DMS 273 (cell line): ENCODE measurements at regions not wholly inside any gene's neighbourhood (a gene's known extent, or its start where the extent isn't known, plus 50 kb on each side); places are given as distances from the start of the nearest gene placed in this dataset.
"Not testable (repeated sequence)": the region's sequence is repeated elsewhere in the genome, so short reads cannot be mapped to it uniquely, and the experiment has no call there.

Experiments
- DNase-seq: peaks from one replicate; lab custom pipeline; 2025; ENCODE audit not compliant: unreplicated experiment; lab: John Stamatoyannopoulos, UW

- no peak for DNase-seq
Observed at GRCh38 chr13:86569119-86569518, 769.9 kb upstream of the SLITRK6 start.

- no peak for DNase-seq
Observed at GRCh38 chr13:86569974-86570373, 770.8 kb upstream of the SLITRK6 start.

GRCh38 chr13:86572115-86572514, 772.9 kb upstream of the SLITRK6 start:
- no peak for DNase-seq

- no peak for DNase-seq
Observed at GRCh38 chr13:86579662-86580061, 780.4 kb upstream of the SLITRK6 start.

- no peak for DNase-seq
Observed at GRCh38 chr13:86581706-86582105, 782.5 kb upstream of the SLITRK6 start.

- no peak for DNase-seq
Observed at GRCh38 chr13:86584301-86584700, 785.1 kb upstream of the SLITRK6 start.

- DNase-seq, result peak; percentile 0
Observed at GRCh38 chr13:86585835-86586234, 786.6 kb upstream of the SLITRK6 start.

- DNase-seq, result no peak
Observed at GRCh38 chr13:86591862-86592261, 792.6 kb upstream of the SLITRK6 start.

GRCh38 chr13:86601351-86601750, 802.1 kb upstream of the SLITRK6 start:
- no peak for DNase-seq

- no peak for DNase-seq
Observed at GRCh38 chr13:86606264-86606663, 807.0 kb upstream of the SLITRK6 start.

GRCh38 chr13:86608701-86609100, 809.5 kb upstream of the SLITRK6 start:
- DNase-seq, result no peak

GRCh38 chr13:86633346-86633745, 834.1 kb upstream of the SLITRK6 start:
- no peak for DNase-seq

- DNase-seq, result not testable (repeated sequence)
Observed at GRCh38 chr13:86651171-86651570, 852.0 kb upstream of the SLITRK6 start.

- no peak for DNase-seq
Observed at GRCh38 chr13:86653009-86653408, 853.8 kb upstream of the SLITRK6 start.

- DNase-seq, result no peak
Observed at GRCh38 chr13:86655561-86655960, 856.3 kb upstream of the SLITRK6 start.

- no peak for DNase-seq
Observed at GRCh38 chr13:86660090-86660489, 860.9 kb upstream of the SLITRK6 start.

GRCh38 chr13:86665842-86666241, 866.6 kb upstream of the SLITRK6 start:
- no peak for DNase-seq

GRCh38 chr13:86673931-86674431, 874.8 kb upstream of the SLITRK6 start:
- DNase-seq, result no peak

- no peak for DNase-seq
Observed at GRCh38 chr13:86681223-86681622, 882.0 kb upstream of the SLITRK6 start.

GRCh38 chr13:86684402-86684801, 885.2 kb upstream of the SLITRK6 start:
- no peak for DNase-seq

- no peak for DNase-seq
Observed at GRCh38 chr13:86689911-86690310, 890.7 kb upstream of the SLITRK6 start.

GRCh38 chr13:86692291-86692690, 893.1 kb upstream of the SLITRK6 start:
- no peak for DNase-seq

- no peak for DNase-seq
Observed at GRCh38 chr13:86710013-86710412, 910.8 kb upstream of the SLITRK6 start.

GRCh38 chr13:86710896-86711295, 911.7 kb upstream of the SLITRK6 start:
- DNase-seq, result no peak
